ENCODE measurements at regions not wholly inside any gene's neighbourhood (a gene's known extent, or its start where the extent isn't known, plus 50 kb on each side); places are given as distances from the start of the nearest gene placed in this dataset.

- H3K36me3 ChIP-seq (ENCODE audit: control insufficient read depth, insufficient read depth, low read length), result no peaks in the 10 kb centered on the region
- H3K4me1 ChIP-seq (ENCODE audit: control insufficient read depth, insufficient read depth, low read length), result no peaks in the 10 kb centered on the region
- POLR2A ChIA-PET, result interaction anchor here (0.6 kb wide), 1 partner anchor 10 kb away, joined by 4 read pairs; no protein-coding TSS in a partner anchor
- intact Hi-C loops (cut with micrococcal nuclease; ENCODE audit: unreplicated experiment) (no loop called here), in situ Hi-C loops (cut with HindIII; ENCODE audit: low pct_unique_long_range_greater_than_20kb, low sequenced_read_pairs) (no loop called here)
- no peaks in the 10 kb centered on the region for H3K9me3 ChIP-seq (ENCODE audit: control insufficient read depth, insufficient read depth, low read depth, low read length)
- TF ChIP-seq CTCF (IDR thresholded peaks at IDR 0.05), result no peak
- TF ChIP-seq REST (IDR thresholded peaks at IDR 0.05; ENCODE audit: insufficient read depth in 1 of 2, low read depth in 2 of 2, low read length in 1 of 2), result no peak
- no peak for TF ChIP-seq POLR2AphosphoS5 (IDR thresholded peaks at IDR 0.05; ENCODE audit: low read depth, low read length)
- TF ChIP-seq SIN3A (IDR thresholded peaks at IDR 0.05; ENCODE audit: borderline replicate concordance, insufficient read depth, low read depth, low read length), result no peak
- no peak for TF ChIP-seq TCF7L2 (IDR thresholded peaks at IDR 0.05; ENCODE audit: low read depth, low read length)
- ATAC-seq (no peak), DNase-seq (ENCODE audit: low read depth, low spot score) (no peak)
- CTCF ChIA-PET, result no interaction called here
- H3K4me3 ChIP-seq (ENCODE audit: low read depth in 2 of 2, low read length in 2 of 2), result no peak overlapping the region
- H3K27ac ChIP-seq (ENCODE audit: low read length), result no peak overlapping the region
- H3K27me3 ChIP-seq (ENCODE audit: control insufficient read depth, insufficient read depth, low read length), result no peaks in the 10 kb centered on the region
- BruUV-seq (replicated peaks), result no TSS peak
Measured at GRCh38 chr15:46595016-46595415, 960.2 kb downstream of the SQOR start.

- ATAC-seq (no peak), DNase-seq (ENCODE audit: low read depth, low spot score) (no peak)
- in situ Hi-C loops (cut with HindIII; ENCODE audit: low pct_unique_long_range_greater_than_20kb, low sequenced_read_pairs) (no loop called here), intact Hi-C loops (cut with micrococcal nuclease; ENCODE audit: unreplicated experiment) (no loop called here)
- H3K27ac ChIP-seq (ENCODE audit: low read length), result no peak overlapping the region
- peaks cover 7% of the 10 kb centered on the region; the same call in 1 of the 2 replicates for H3K9me3 ChIP-seq (ENCODE audit: control insufficient read depth, insufficient read depth, low read depth, low read length)
- ChIA-PET CTCF (no interaction called here), POLR2A (no interaction called here)
- H3K4me3 ChIP-seq (ENCODE audit: low read depth in 2 of 2, low read length in 2 of 2), result no peak overlapping the region
- H3K4me1 ChIP-seq (ENCODE audit: control insufficient read depth, insufficient read depth, low read length), result no peaks in the 10 kb centered on the region
- no peak for TF ChIP-seq CTCF (IDR thresholded peaks at IDR 0.05)
- no peak for TF ChIP-seq POLR2AphosphoS5 (IDR thresholded peaks at IDR 0.05; ENCODE audit: low read depth, low read length)
- no peak for TF ChIP-seq REST (IDR thresholded peaks at IDR 0.05; ENCODE audit: insufficient read depth in 1 of 2, low read depth in 2 of 2, low read length in 1 of 2)
- TF ChIP-seq SIN3A (IDR thresholded peaks at IDR 0.05; ENCODE audit: borderline replicate concordance, insufficient read depth, low read depth, low read length), result no peak
- no peak for TF ChIP-seq TCF7L2 (IDR thresholded peaks at IDR 0.05; ENCODE audit: low read depth, low read length)
- BruUV-seq (replicated peaks), result no TSS peak
- H3K27me3 ChIP-seq (ENCODE audit: control insufficient read depth, insufficient read depth, low read length), result no peaks in the 10 kb centered on the region
- H3K36me3 ChIP-seq (ENCODE audit: control insufficient read depth, insufficient read depth, low read length), result no peaks in the 10 kb centered on the region
Measured at GRCh38 chr15:46607077-46607476, 972.2 kb downstream of the SQOR start.
